B cell (primary cell): ENCODE measurements at regions not wholly inside any gene's neighbourhood (a gene's known extent, or its start where the extent isn't known, plus 50 kb on each side); places are given as distances from the start of the nearest gene placed in this dataset.

Experiments used
- ATAC-seq: fragments of 200-7000 bp; cut with Tn5 transposase; one replicate; pipeline ENCODE4 v1.10.0; 2021; ENCODE audit warnings: low read depth, mild to moderate bottlenecking, moderate number of reproducible peaks, moderate library complexity
- CTCF ChIA-PET: fragments of 350-600 bp; sonication (Branson Sonifier 250); formaldehyde crosslinking; loops from one replicate; lab custom pipeline; 2021; ENCODE audit warnings: antibody characterized with exemption, inconsistent platforms; lab: Charles Lee
- POLR2A ChIA-PET: fragments of 350-600 bp; sonication (Branson Sonifier 250); formaldehyde crosslinking; loops from one replicate; lab custom pipeline; 2021; ENCODE audit warnings: antibody characterized with exemption; lab: Charles Lee
- DNase-seq: peaks from one replicate; pipeline ENCODE4 v3.0.0; 2013
- H2AFZ ChIP-seq: 2 replicates; pipeline ENCODE4 v1.6.1; 2012; ENCODE audit warnings: mild to moderate bottlenecking, low read depth, low read length; ENCODE audit not compliant: insufficient read depth, poor library complexity, severe bottlenecking
- H3K27ac ChIP-seq, 2 donors: 1 replicate in 1 of 2; 2 replicates in 1 of 2; pipeline ENCODE4 v1.5.1; 2012 to 2013; ENCODE audit warnings: low read length in 2 of 2, mild to moderate bottlenecking in 2 of 2, moderate library complexity in 1 of 2
- H3K27me3 ChIP-seq, 4 experiments: fragments of 200-600 bp in 1 of 4; sonication (generic) in 1 of 4; replicated peaks in 1 of 4; 1 replicate in 2 of 4; 2 replicates in 2 of 4; pipeline versions ENCODE4 v1.6.1 to v1.7.0; 2013 to 2016; ENCODE audit warnings: low read length in 3 of 4, mild to moderate bottlenecking in 2 of 4, mixed read lengths in 1 of 4, moderate library complexity in 1 of 4; ENCODE audit not compliant: insufficient read depth in 4 of 4, control insufficient read depth in 3 of 4; ENCODE audit errors: control extremely low read depth in 1 of 4
- H3K36me3 ChIP-seq, 2 experiments: replicated peaks in 1 of 2; 1 replicate in 1 of 2; 2 replicates in 1 of 2; pipeline versions ENCODE4 v1.6.1 to v1.7.1; 2013; ENCODE audit warnings: low read length in 1 of 2; ENCODE audit not compliant: insufficient read depth in 2 of 2, control insufficient read depth in 1 of 2; ENCODE audit errors: control extremely low read depth in 1 of 2, extremely low read depth in 1 of 2
- H3K4me1 ChIP-seq, 2 donors: fragments of 200-600 bp in 1 of 2; sonication (generic) in 1 of 2; 1 replicate in 1 of 2; 2 replicates in 1 of 2; pipeline versions ENCODE4 v1.5.1 to v1.6.1; 2013 to 2017; ENCODE audit warnings: low read length in 2 of 2; ENCODE audit not compliant: control insufficient read depth in 2 of 2, insufficient read depth in 2 of 2
- H3K4me2 ChIP-seq: replicated peaks from 2 replicates; pipeline ENCODE3; 2012; ENCODE audit warnings: mild to moderate bottlenecking, low read depth, low read length; ENCODE audit not compliant: poor library complexity, severe bottlenecking
- H3K4me3 ChIP-seq, 5 experiments: fragments of 200-600 bp in 1 of 5; sonication (generic) in 1 of 5; 1 replicate in 3 of 5; 2 replicates in 2 of 5; pipeline versions ENCODE4 v1.5.1 to v1.7.0; 2011 to 2016; ENCODE audit warnings: low read length in 4 of 5, mild to moderate bottlenecking in 4 of 5, low read depth in 2 of 5, control low read depth in 1 of 5, moderate library complexity in 1 of 5; ENCODE audit not compliant: insufficient read depth in 1 of 5; ENCODE audit errors: control extremely low read depth in 1 of 5, extremely low read depth in 1 of 5
- H3K79me2 ChIP-seq: fragments of 200-600 bp; sonication (generic); one replicate; pipeline ENCODE4 v1.6.0; 2016; ENCODE audit warnings: low read length; ENCODE audit not compliant: control insufficient read depth, insufficient read depth
- H3K9ac ChIP-seq: fragments of 200-600 bp; sonication (generic); 2 replicates; pipeline ENCODE4 v1.6.1; 2017; ENCODE audit warnings: mild to moderate bottlenecking, low read length, moderate library complexity
- H3K9me3 ChIP-seq, 3 donors: one replicate each; pipeline versions ENCODE4 v1.6.1 to v1.7.1; 2013; ENCODE audit warnings: low read length in 2 of 3; ENCODE audit not compliant: control insufficient read depth in 2 of 3, insufficient read depth in 1 of 3; ENCODE audit errors: control extremely low read depth in 1 of 3
- H4K20me1 ChIP-seq: 2 replicates; pipeline ENCODE4 v1.6.0; 2012; ENCODE audit warnings: mild to moderate bottlenecking, low read length; ENCODE audit not compliant: insufficient read depth, control insufficient read depth, poor library complexity, severe bottlenecking
- H3K27ac Mint-ChIP-seq: one replicate; pipeline ENCODE4 v1.8.0; 2021; ENCODE audit warnings: mixed read lengths
- H3K27me3 Mint-ChIP-seq: one replicate; pipeline ENCODE4 v1.8.0; 2021; ENCODE audit warnings: mixed read lengths
- H3K4me1 Mint-ChIP-seq: one replicate; pipeline ENCODE4 v1.8.0; 2021; ENCODE audit warnings: mixed read lengths
- H3K4me3 Mint-ChIP-seq: one replicate; pipeline ENCODE4 v1.8.0; 2021; ENCODE audit warnings: mixed read lengths
- H3K9me3 Mint-ChIP-seq: one replicate; pipeline ENCODE4 v1.8.0; 2022; ENCODE audit warnings: mixed read lengths; ENCODE audit not compliant: insufficient read depth
- CTCF ChIP-seq: fragments of 200-600 bp; IDR thresholded peaks from one replicate; pipeline ENCODE4 v1.8.0; 2022; ENCODE audit warnings: antibody characterized with exemption, mild to moderate bottlenecking
- EZH2 ChIP-seq: IDR thresholded peaks from 2 replicates; pipeline ENCODE4 v1.6.1; 2012; ENCODE audit warnings: borderline replicate concordance, low read depth, mild to moderate bottlenecking, moderate library complexity, low read length; ENCODE audit not compliant: insufficient read depth, poor library complexity, severe bottlenecking
- WGBS: methylation state at CpG from one replicate; pipeline ENCODE4 v1.1.5; 2013; ENCODE audit warnings: missing lambda C conversion rate; ENCODE audit not compliant: insufficient coverage; 5-methylcytosine and 5-hydroxymethylcytosine counted together
- intact Hi-C: fragments of 100-400 bp; cut with micrococcal nuclease; formaldehyde crosslinking; loops from one replicate; pipeline ENCODE4 v1.10.0; 2022

GRCh38 chr6:92623431-92623830 is 795.9 kb downstream of the EPHA7 start:
- Histone ChIP-seq H3K9ac (no peak overlapping the region), H3K4me2 (no peak overlapping the region), H3K27ac (no peak overlapping the region), H2AFZ (no peak overlapping the region), H3K4me3 (no peak overlapping the region), H3K36me3 (no peaks in the 10 kb centered on the region), H3K79me2 (no peaks in the 10 kb centered on the region), H3K4me1 (no peaks in the 10 kb centered on the region), H3K27me3 (no peaks in the 10 kb centered on the region), H4K20me1 (no peaks in the 10 kb centered on the region), H3K9me3 (peaks cover 0 to 3% (median 0%) of the 10 kb centered on the region in 3 donors)
- DNase-seq (no peak), ATAC-seq (no peak)
- no peaks in the 10 kb centered on the region for H3K4me1 Mint-ChIP-seq
- intact Hi-C loops = no loop called here
- peaks cover 5% of the 10 kb centered on the region for H3K9me3 Mint-ChIP-seq
- H3K27ac Mint-ChIP-seq = no peak overlapping the region
- H3K4me3 Mint-ChIP-seq = no peak overlapping the region
- TF ChIP-seq CTCF (no peak), EZH2 (no peak)
- POLR2A ChIA-PET = no interaction called here
- H3K27me3 Mint-ChIP-seq = no peaks in the 10 kb centered on the region
- 71% methylated on average over 1 of the region's 2 CpGs for WGBS
- CTCF ChIA-PET = no interaction called here

- H3K9ac ChIP-seq = no peak overlapping the region
- no peak for DNase-seq
- no peak overlapping the region for H3K27ac ChIP-seq
- no peak overlapping the region for H3K4me3 ChIP-seq
- Mint-ChIP-seq H3K27me3 (no peaks in the 10 kb centered on the region), H3K4me1 (no peaks in the 10 kb centered on the region), H3K9me3 (peaks cover 3% of the 10 kb centered on the region), H3K27ac (no peak overlapping the region), H3K4me3 (no peak overlapping the region)
- WGBS = 69% methylated on average over 3 of the region's 3 CpGs
- H3K79me2 ChIP-seq = no peaks in the 10 kb centered on the region
- H3K9me3 ChIP-seq = peaks cover 0 to 4% (median 0%) of the 10 kb centered on the region in 3 donors
- ChIA-PET POLR2A (no interaction called here), CTCF (no interaction called here)
- no peak for ATAC-seq
- no peaks in the 10 kb centered on the region for H3K36me3 ChIP-seq
- no peaks in the 10 kb centered on the region for H3K27me3 ChIP-seq
- no peaks in the 10 kb centered on the region for H4K20me1 ChIP-seq
- TF ChIP-seq EZH2 (no peak), CTCF (no peak)
- H3K4me1 ChIP-seq = no peaks in the 10 kb centered on the region
- intact Hi-C loops = no loop called here
- H2AFZ ChIP-seq = no peak overlapping the region
- H3K4me2 ChIP-seq = no peak overlapping the region
Observed at GRCh38 chr6:92617721-92618120, 801.6 kb downstream of the EPHA7 start.
